HG03565 (cell line): ENCODE measurements at regions not wholly inside any gene's neighbourhood (a gene's known extent, or its start where the extent isn't known, plus 50 kb on each side); places are given as distances from the start of the nearest gene placed in this dataset.
"Not testable (repeated sequence)": the region's sequence is repeated elsewhere in the genome, so short reads cannot be mapped to it uniquely, and the experiment has no call there.

Source experiments
- ATAC-seq: cut with Tn5 transposase; IDR thresholded peaks from one replicate; pipeline ENCODE4 v1.9.1; 2021; ENCODE audit warnings: mild to moderate bottlenecking, moderate library complexity; ENCODE audit not compliant: unreplicated experiment

- ATAC-seq = no peak
These were observed 71.6 kb downstream of the TFAP2A start for GRCh38 chr6:10343320-10343719.

GRCh38 chr6:10341605-10342004 is 73.3 kb downstream of the TFAP2A start:
- ATAC-seq = no peak

- no peak for ATAC-seq
These were observed 76.7 kb downstream of the TFAP2A start for GRCh38 chr6:10338151-10338550.

- ATAC-seq = not testable (repeated sequence)
These were observed 77.5 kb downstream of the TFAP2A start for GRCh38 chr6:10337376-10337775.

- no peak for ATAC-seq
These were observed 82.8 kb downstream of the TFAP2A start for GRCh38 chr6:10332111-10332510.

- no peak for ATAC-seq
These were observed 83.4 kb downstream of the TFAP2A start for GRCh38 chr6:10331334-10331968.

GRCh38 chr6:10330515-10330914 is 84.4 kb downstream of the TFAP2A start:
- ATAC-seq = no peak

GRCh38 chr6:10323018-10323417 is 91.9 kb downstream of the TFAP2A start:
- no peak for ATAC-seq

GRCh38 chr6:10320291-10320690 is 94.6 kb downstream of the TFAP2A start:
- ATAC-seq = no peak

GRCh38 chr6:10316373-10316721 is 98.5 kb downstream of the TFAP2A start:
- no peak for ATAC-seq

- ATAC-seq = no peak
These were observed 99.1 kb downstream of the TFAP2A start for GRCh38 chr6:10315658-10316372.

- no peak for ATAC-seq
These were observed 99.8 kb downstream of the TFAP2A start for GRCh38 chr6:10315034-10315433.

- no peak for ATAC-seq
These were observed 100.5 kb downstream of the TFAP2A start for GRCh38 chr6:10314163-10314955.

GRCh38 chr6:10313799-10314162 is 101.1 kb downstream of the TFAP2A start:
- no peak for ATAC-seq

GRCh38 chr6:10312445-10312844 is 102.4 kb downstream of the TFAP2A start:
- no peak for ATAC-seq

- not testable (repeated sequence) for ATAC-seq
These were observed 103.1 kb downstream of the TFAP2A start for GRCh38 chr6:10311546-10312405.

- no peak for ATAC-seq
These were observed 104.0 kb downstream of the TFAP2A start for GRCh38 chr6:10310826-10311225.

- ATAC-seq = no peak
These were observed 104.6 kb downstream of the TFAP2A start for GRCh38 chr6:10310330-10310653.

GRCh38 chr6:10309457-10310329 is 105.2 kb downstream of the TFAP2A start:
- no peak for ATAC-seq

- ATAC-seq = no peak
These were observed 107.4 kb downstream of the TFAP2A start for GRCh38 chr6:10307476-10307875.
